Suprapubic skin (tissue), 3 donors: ENCODE measurements at regions not wholly inside any gene's neighbourhood (a gene's known extent, or its start where the extent isn't known, plus 50 kb on each side); places are given as distances from the start of the nearest gene placed in this dataset.
"Not testable (repeated sequence)": the region's sequence is repeated elsewhere in the genome, so short reads cannot be mapped to it uniquely, and the experiment has no call there.

ENCODE experiments used
- CTCF ChIP-seq, 2 donors: fragments of 200-600 bp in 1 of 2; fragments of 450-650 bp in 1 of 2; sonication (generic) in 1 of 2; IDR thresholded peaks; one replicate each; pipeline ENCODE4 v1.5.1; 2016 to 2019; ENCODE audit warnings: antibody characterized with exemption in 2 of 2, mild to moderate bottlenecking in 1 of 2, moderate library complexity in 1 of 2
- POLR2A ChIP-seq, 2 donors: fragments of 450-650 bp; IDR thresholded peaks; one replicate each; pipeline ENCODE4 v1.6.1; 2017; ENCODE audit warnings: antibody characterized with exemption in 2 of 2, mild to moderate bottlenecking in 2 of 2, moderate library complexity in 2 of 2

- TF ChIP-seq CTCF, POLR2A (IDR thresholded peaks at IDR 0.05): not testable (repeated sequence)
Measured at GRCh38 chr13:52210564-52211415, 51.4 kb upstream of the NEK3 start.
